H9 (cell line): ENCODE measurements at regions not wholly inside any gene's neighbourhood (a gene's known extent, or its start where the extent isn't known, plus 50 kb on each side); places are given as distances from the start of the nearest gene placed in this dataset.

Experiments used
- DNase-seq: peaks from one replicate; pipeline ENCODE4 v3.0.0-alpha.2; 2017
- H2AFZ ChIP-seq: one replicate; pipeline ENCODE4 v1.6.1; 2013; ENCODE audit warnings: mild to moderate bottlenecking, low read length, control low read depth, moderate library complexity
- H2AK5ac ChIP-seq: 2 replicates; pipeline ENCODE4 v1.6.1; 2013; ENCODE audit warnings: low read length, control low read depth, mixed read lengths; ENCODE audit not compliant: insufficient read length
- H2BK120ac ChIP-seq: one replicate; pipeline ENCODE4 v1.6.1; 2013; ENCODE audit warnings: low read depth, mild to moderate bottlenecking, low read length, control low read depth, inconsistent platforms; ENCODE audit not compliant: poor library complexity, severe bottlenecking
- H2BK12ac ChIP-seq: 2 replicates; pipeline ENCODE4 v1.6.1; 2013; ENCODE audit warnings: low read length, control low read depth, mixed read lengths, low read depth; ENCODE audit not compliant: insufficient read length
- H2BK15ac ChIP-seq: 2 replicates; pipeline ENCODE4 v1.6.1; 2013; ENCODE audit warnings: low read depth, low read length, control low read depth
- H2BK20ac ChIP-seq: one replicate; pipeline ENCODE4 v1.6.1; 2013; ENCODE audit warnings: low read depth, mild to moderate bottlenecking, low read length, control low read depth, inconsistent platforms; ENCODE audit not compliant: poor library complexity, severe bottlenecking
- H2BK5ac ChIP-seq: 2 replicates; pipeline ENCODE4 v1.6.1; 2013; ENCODE audit warnings: low read length, control low read depth, mixed read lengths; ENCODE audit not compliant: insufficient read length
- H3K14ac ChIP-seq: 2 replicates; pipeline ENCODE4 v1.6.1; 2013; ENCODE audit warnings: low read length, control low read depth; ENCODE audit not compliant: insufficient read depth
- H3K18ac ChIP-seq: 2 replicates; pipeline ENCODE4 v1.6.1; 2013; ENCODE audit warnings: low read depth, mild to moderate bottlenecking, mixed read lengths, low read length, control low read depth; ENCODE audit not compliant: insufficient read length
- H3K23ac ChIP-seq: 2 replicates; pipeline ENCODE4 v1.6.1; 2013; ENCODE audit warnings: low read length, control low read depth, mixed read lengths, low read depth; ENCODE audit not compliant: insufficient read length
- H3K23me2 ChIP-seq: 2 replicates; pipeline ENCODE4 v1.6.1; 2013; ENCODE audit warnings: low read depth, mild to moderate bottlenecking, mixed read lengths, low read length, control low read depth; ENCODE audit not compliant: insufficient read length, poor library complexity, severe bottlenecking
- H3K27ac ChIP-seq: 2 replicates; pipeline ENCODE4 v1.5.1; 2013; ENCODE audit warnings: low read length, control low read depth, mixed read lengths, low read depth; ENCODE audit not compliant: insufficient read length
- H3K27me3 ChIP-seq: 2 replicates; pipeline ENCODE4 v1.6.1; 2013; ENCODE audit warnings: low read length, control low read depth, inconsistent platforms; ENCODE audit not compliant: insufficient read depth
- H3K4ac ChIP-seq: 2 replicates; pipeline ENCODE4 v1.6.1; 2013; ENCODE audit warnings: low read depth, mild to moderate bottlenecking, control low read depth, inconsistent platforms, low read length, moderate library complexity
- H3K4me1 ChIP-seq: 2 replicates; pipeline ENCODE4 v1.6.1; 2013; ENCODE audit warnings: low read length, control low read depth, inconsistent platforms; ENCODE audit not compliant: insufficient read depth
- H3K4me2 ChIP-seq: 2 replicates; pipeline ENCODE4 v1.6.1; 2013; ENCODE audit warnings: low read length, control low read depth, mixed read lengths; ENCODE audit not compliant: insufficient read length, insufficient read depth
- H3K56ac ChIP-seq: 2 replicates; pipeline ENCODE4 v1.6.1; 2013; ENCODE audit warnings: low read depth, mild to moderate bottlenecking, mixed read lengths, low read length, control low read depth; ENCODE audit not compliant: insufficient read length
- H3K79me1 ChIP-seq: 2 replicates; pipeline ENCODE4 v1.6.1; 2013; ENCODE audit warnings: low read depth, mild to moderate bottlenecking, moderate library complexity, low read length, control low read depth, inconsistent platforms; ENCODE audit not compliant: insufficient read depth, poor library complexity, severe bottlenecking
- H3K79me2 ChIP-seq: 2 replicates; pipeline ENCODE4 v1.6.1; 2013; ENCODE audit warnings: low read length, control low read depth, inconsistent platforms; ENCODE audit not compliant: insufficient read depth
- H3K9ac ChIP-seq: 2 replicates; pipeline ENCODE4 v1.6.1; 2013; ENCODE audit warnings: low read length, control low read depth, mixed read lengths; ENCODE audit not compliant: insufficient read length; ENCODE audit errors: extremely low read depth
- H3K9me3 ChIP-seq: one replicate; pipeline ENCODE4 v1.6.1; 2013; ENCODE audit warnings: low read depth, low read length, inconsistent platforms; ENCODE audit not compliant: control insufficient read depth
- H3T11ph ChIP-seq: one replicate; pipeline ENCODE4 v1.6.1; 2013; ENCODE audit warnings: mild to moderate bottlenecking, low read length, control low read depth, inconsistent platforms
- H4K20me1 ChIP-seq: one replicate; pipeline ENCODE4 v1.6.1; 2013; ENCODE audit not compliant: control insufficient read depth, insufficient read length, insufficient read depth
- H4K5ac ChIP-seq: 2 replicates; pipeline ENCODE4 v1.6.1; 2013; ENCODE audit warnings: low read depth, mild to moderate bottlenecking, mixed read lengths, low read length, control low read depth; ENCODE audit not compliant: insufficient read length
- H4K8ac ChIP-seq: replicated peaks from 2 replicates; pipeline ENCODE4 v1.6.1; 2013; ENCODE audit warnings: low read length, control low read depth, mixed read lengths, low read depth; ENCODE audit not compliant: insufficient read length
- H4K91ac ChIP-seq: 2 replicates; pipeline ENCODE4 v1.6.1; 2013; ENCODE audit warnings: low read depth, mild to moderate bottlenecking, moderate library complexity, mixed read lengths, low read length, control low read depth; ENCODE audit not compliant: insufficient read length
- H3K27ac Mint-ChIP-seq, 3 experiments: 2 replicates in 2 of 3; 3 replicates in 1 of 3; pipeline ENCODE4 v1.8.0; 2020 to 2021; ENCODE audit warnings: mixed read lengths in 3 of 3, mild to moderate bottlenecking in 1 of 3, moderate library complexity in 1 of 3
- H3K27me3 Mint-ChIP-seq: 2 replicates; pipeline ENCODE4 v1.8.0; 2021; ENCODE audit warnings: low read depth, mild to moderate bottlenecking, moderate library complexity, mixed read lengths
- H3K36me3 Mint-ChIP-seq, 3 experiments: 2 replicates in 2 of 3; 3 replicates in 1 of 3; pipeline ENCODE4 v1.8.0; 2020 to 2021; ENCODE audit warnings: low read depth in 3 of 3, mixed read lengths in 3 of 3; ENCODE audit not compliant: insufficient read depth in 1 of 3
- H3K4me1 Mint-ChIP-seq, 2 experiments: 2 replicates each; pipeline ENCODE4 v1.8.0; 2020; ENCODE audit warnings: mixed read lengths in 2 of 2
- H3K4me3 Mint-ChIP-seq, 2 experiments: 2 replicates in 1 of 2; 3 replicates in 1 of 2; pipeline ENCODE4 v1.8.0; 2020 to 2021; ENCODE audit warnings: mild to moderate bottlenecking in 2 of 2, mixed read lengths in 2 of 2, moderate library complexity in 1 of 2
- H3K9me3 Mint-ChIP-seq, 2 experiments: 2 replicates in 1 of 2; 3 replicates in 1 of 2; pipeline ENCODE4 v1.8.0; 2020; ENCODE audit warnings: mild to moderate bottlenecking in 2 of 2, mixed read lengths in 2 of 2, moderate library complexity in 1 of 2
- WGBS: extraction: QIAGEN DNeasy Blood & Tissue Kit; methylation state at CpG from one replicate; pipeline ENCODE4 v1.1.7; 2013; ENCODE audit warnings: missing lambda C conversion rate, low lambda C conversion rate, mixed read lengths; ENCODE audit not compliant: insufficient read length; ENCODE audit errors: extremely low coverage; 5-methylcytosine and 5-hydroxymethylcytosine counted together
- TF ChIP-seq, protein P1 (sequence below): fragments of 200-600 bp; sonication (generic); conservative IDR thresholded peaks from 3 replicates; pipeline ENCODE4 v1.8.0; 2021; ENCODE audit warnings: antibody characterized with exemption, mild to moderate bottlenecking

DNA sequence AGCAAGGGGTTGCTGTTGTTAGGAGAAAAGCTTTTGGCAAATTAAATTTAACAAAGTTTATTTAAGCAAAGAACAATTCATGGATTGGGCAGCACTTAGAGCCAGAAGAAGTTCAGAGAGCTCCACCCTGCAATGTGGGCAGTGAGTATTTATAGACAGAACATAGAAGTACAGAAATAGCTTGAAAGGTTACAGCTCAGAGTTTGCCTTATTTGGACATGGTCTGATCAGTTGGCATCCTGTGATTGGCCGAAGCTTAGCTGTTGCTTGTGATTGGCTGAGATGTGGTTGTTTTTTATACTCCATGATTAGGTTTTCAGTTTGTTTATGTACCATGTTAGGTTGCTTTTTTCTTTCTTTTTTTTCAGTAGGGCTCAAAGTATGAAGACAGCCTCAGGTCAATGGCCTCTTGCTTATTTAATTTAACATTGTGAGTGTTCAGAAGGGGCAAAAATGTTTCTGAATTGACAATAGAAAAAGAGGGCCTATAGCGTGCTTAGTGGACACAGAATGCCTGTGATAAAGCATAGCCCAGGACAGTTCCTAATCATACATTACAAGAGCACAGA lies 293.8 kb downstream of the IGSF11 start:
- DNase-seq = no peak
- H4K8ac ChIP-seq = no peak overlapping the region
- H3K4me1 ChIP-seq = no peaks in the 10 kb centered on the region
- no peak overlapping the region for H4K91ac ChIP-seq
- peaks cover 0 to 2% of the 10 kb centered on the region in 2 experiments; a peak in 1 of 4 replicates for H3K4me1 Mint-ChIP-seq
- no peak overlapping the region for H3K27ac ChIP-seq
- H3K4ac ChIP-seq = no peak overlapping the region
- no peak overlapping the region for H3K4me3 Mint-ChIP-seq
- no peak overlapping the region for H2BK12ac ChIP-seq
- H3K36me3 Mint-ChIP-seq = peaks cover 0 to 3% (median 1%) of the 10 kb centered on the region in 3 experiments; a peak in 1 of 7 replicates
- no peak overlapping the region for H4K5ac ChIP-seq
- no peak overlapping the region for H2AK5ac ChIP-seq
- TF ChIP-seq, protein P1, sequence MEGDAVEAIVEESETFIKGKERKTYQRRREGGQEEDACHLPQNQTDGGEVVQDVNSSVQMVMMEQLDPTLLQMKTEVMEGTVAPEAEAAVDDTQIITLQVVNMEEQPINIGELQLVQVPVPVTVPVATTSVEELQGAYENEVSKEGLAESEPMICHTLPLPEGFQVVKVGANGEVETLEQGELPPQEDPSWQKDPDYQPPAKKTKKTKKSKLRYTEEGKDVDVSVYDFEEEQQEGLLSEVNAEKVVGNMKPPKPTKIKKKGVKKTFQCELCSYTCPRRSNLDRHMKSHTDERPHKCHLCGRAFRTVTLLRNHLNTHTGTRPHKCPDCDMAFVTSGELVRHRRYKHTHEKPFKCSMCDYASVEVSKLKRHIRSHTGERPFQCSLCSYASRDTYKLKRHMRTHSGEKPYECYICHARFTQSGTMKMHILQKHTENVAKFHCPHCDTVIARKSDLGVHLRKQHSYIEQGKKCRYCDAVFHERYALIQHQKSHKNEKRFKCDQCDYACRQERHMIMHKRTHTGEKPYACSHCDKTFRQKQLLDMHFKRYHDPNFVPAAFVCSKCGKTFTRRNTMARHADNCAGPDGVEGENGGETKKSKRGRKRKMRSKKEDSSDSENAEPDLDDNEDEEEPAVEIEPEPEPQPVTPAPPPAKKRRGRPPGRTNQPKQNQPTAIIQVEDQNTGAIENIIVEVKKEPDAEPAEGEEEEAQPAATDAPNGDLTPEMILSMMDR = no peak
- H3T11ph ChIP-seq = no peak overlapping the region
- no peak overlapping the region for H3K14ac ChIP-seq
- no peaks in the 10 kb centered on the region for H3K23me2 ChIP-seq
- H2AFZ ChIP-seq = no peak overlapping the region
- no peaks in the 10 kb centered on the region for H3K27me3 Mint-ChIP-seq
- no peak overlapping the region for H2BK5ac ChIP-seq
- no peak overlapping the region for H3K4me2 ChIP-seq
- no peak overlapping the region for H3K18ac ChIP-seq
- no peak overlapping the region for H2BK15ac ChIP-seq
- H3K9ac ChIP-seq = no peak overlapping the region
- no peaks in the 10 kb centered on the region for H3K9me3 ChIP-seq
- H4K20me1 ChIP-seq = no peaks in the 10 kb centered on the region
- no peak overlapping the region for H2BK20ac ChIP-seq
- H3K27ac Mint-ChIP-seq = no peak overlapping the region
- H3K23ac ChIP-seq = no peak overlapping the region
- H3K27me3 ChIP-seq = no peaks in the 10 kb centered on the region
- no peaks in the 10 kb centered on the region for H3K79me2 ChIP-seq
- peaks cover 6% of the 10 kb centered on the region in 2 experiments; a peak in 2 of 5 replicates for H3K9me3 Mint-ChIP-seq
- WGBS = no CpG with 5 or more reads among the region's 2 CpGs
- no peak overlapping the region for H2BK120ac ChIP-seq
- no peak overlapping the region for H3K56ac ChIP-seq
- H3K79me1 ChIP-seq = no peaks in the 10 kb centered on the region
